SIG-M5 (cell line): ENCODE measurements at regions not wholly inside any gene's neighbourhood (a gene's known extent, or its start where the extent isn't known, plus 50 kb on each side); places are given as distances from the start of the nearest gene placed in this dataset.

Experiments
- DNase-seq: peaks from one replicate; lab custom pipeline; 2025; lab: John Stamatoyannopoulos, UW

- no peak for DNase-seq
Observed at GRCh38 chr5:6926491-6927038, 213.3 kb downstream of the TENT4A start.

GRCh38 chr5:6936031-6936430 lies 222.8 kb downstream of the TENT4A start:
- no peak for DNase-seq

GRCh38 chr5:6937677-6938076 lies 224.4 kb downstream of the TENT4A start:
- DNase-seq, result no peak

- no peak for DNase-seq
Observed at GRCh38 chr5:6941631-6942030, 228.4 kb downstream of the TENT4A start.

- no peak for DNase-seq
Observed at GRCh38 chr5:6943197-6944112, 230.2 kb downstream of the TENT4A start.

GRCh38 chr5:6948562-6948961 lies 235.3 kb downstream of the TENT4A start:
- DNase-seq, result no peak

- DNase-seq, result no peak
Observed at GRCh38 chr5:6949230-6949629, 236.0 kb downstream of the TENT4A start.

GRCh38 chr5:6950250-6950649 lies 237.0 kb downstream of the TENT4A start:
- DNase-seq, result no peak

GRCh38 chr5:6950860-6951259 lies 237.6 kb downstream of the TENT4A start:
- DNase-seq, result no peak

GRCh38 chr5:6961123-6961522 lies 247.9 kb downstream of the TENT4A start:
- DNase-seq, result no peak

- DNase-seq, result no peak
Observed at GRCh38 chr5:6961837-6962635, 248.8 kb downstream of the TENT4A start.

- DNase-seq, result no peak
Observed at GRCh38 chr5:6976971-6977370, 263.7 kb downstream of the TENT4A start.

GRCh38 chr5:6979061-6979460 lies 265.8 kb downstream of the TENT4A start:
- DNase-seq, result no peak

GRCh38 chr5:6989230-6989629 lies 276.0 kb downstream of the TENT4A start:
- no peak for DNase-seq

- no peak for DNase-seq
Observed at GRCh38 chr5:6994097-6994496, 280.9 kb downstream of the TENT4A start.

GRCh38 chr5:6995115-6995514 lies 281.9 kb downstream of the TENT4A start:
- no peak for DNase-seq

- DNase-seq, result no peak
Observed at GRCh38 chr5:7000310-7000709, 287.1 kb downstream of the TENT4A start.

- DNase-seq, result no peak
Observed at GRCh38 chr5:7010591-7010990, 297.4 kb downstream of the TENT4A start.

GRCh38 chr5:7012057-7012456 lies 298.8 kb downstream of the TENT4A start:
- no peak for DNase-seq

GRCh38 chr5:7014611-7015010 lies 301.4 kb downstream of the TENT4A start:
- no peak for DNase-seq

GRCh38 chr5:7015586-7016256 lies 302.5 kb downstream of the TENT4A start:
- DNase-seq, result no peak
